ENCODE measurements at regions not wholly inside any gene's neighbourhood (a gene's known extent, or its start where the extent isn't known, plus 50 kb on each side); places are given as distances from the start of the nearest gene placed in this dataset.

- TF ChIP-seq EZH2 (IDR thresholded peaks at IDR 0.05; ENCODE audit: borderline replicate concordance, low read depth, low read length, poor library complexity, severe bottlenecking) = no peak
- TF ChIP-seq, protein P1, sequence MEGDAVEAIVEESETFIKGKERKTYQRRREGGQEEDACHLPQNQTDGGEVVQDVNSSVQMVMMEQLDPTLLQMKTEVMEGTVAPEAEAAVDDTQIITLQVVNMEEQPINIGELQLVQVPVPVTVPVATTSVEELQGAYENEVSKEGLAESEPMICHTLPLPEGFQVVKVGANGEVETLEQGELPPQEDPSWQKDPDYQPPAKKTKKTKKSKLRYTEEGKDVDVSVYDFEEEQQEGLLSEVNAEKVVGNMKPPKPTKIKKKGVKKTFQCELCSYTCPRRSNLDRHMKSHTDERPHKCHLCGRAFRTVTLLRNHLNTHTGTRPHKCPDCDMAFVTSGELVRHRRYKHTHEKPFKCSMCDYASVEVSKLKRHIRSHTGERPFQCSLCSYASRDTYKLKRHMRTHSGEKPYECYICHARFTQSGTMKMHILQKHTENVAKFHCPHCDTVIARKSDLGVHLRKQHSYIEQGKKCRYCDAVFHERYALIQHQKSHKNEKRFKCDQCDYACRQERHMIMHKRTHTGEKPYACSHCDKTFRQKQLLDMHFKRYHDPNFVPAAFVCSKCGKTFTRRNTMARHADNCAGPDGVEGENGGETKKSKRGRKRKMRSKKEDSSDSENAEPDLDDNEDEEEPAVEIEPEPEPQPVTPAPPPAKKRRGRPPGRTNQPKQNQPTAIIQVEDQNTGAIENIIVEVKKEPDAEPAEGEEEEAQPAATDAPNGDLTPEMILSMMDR (conservative IDR thresholded peaks at IDR 0.05; ENCODE audit: low read depth, low read length) = no peak
Measured at GRCh38 chr2:83221258-83221657, 1237.8 kb downstream of the SUCLG1 start.

Measured in A673 (cell line).